ENCODE measurements at regions not wholly inside any gene's neighbourhood (a gene's known extent, or its start where the extent isn't known, plus 50 kb on each side); places are given as distances from the start of the nearest gene placed in this dataset.
A peak's percentile ranks its signal among the peaks of the same experiment; 100 is the strongest.

DNA sequence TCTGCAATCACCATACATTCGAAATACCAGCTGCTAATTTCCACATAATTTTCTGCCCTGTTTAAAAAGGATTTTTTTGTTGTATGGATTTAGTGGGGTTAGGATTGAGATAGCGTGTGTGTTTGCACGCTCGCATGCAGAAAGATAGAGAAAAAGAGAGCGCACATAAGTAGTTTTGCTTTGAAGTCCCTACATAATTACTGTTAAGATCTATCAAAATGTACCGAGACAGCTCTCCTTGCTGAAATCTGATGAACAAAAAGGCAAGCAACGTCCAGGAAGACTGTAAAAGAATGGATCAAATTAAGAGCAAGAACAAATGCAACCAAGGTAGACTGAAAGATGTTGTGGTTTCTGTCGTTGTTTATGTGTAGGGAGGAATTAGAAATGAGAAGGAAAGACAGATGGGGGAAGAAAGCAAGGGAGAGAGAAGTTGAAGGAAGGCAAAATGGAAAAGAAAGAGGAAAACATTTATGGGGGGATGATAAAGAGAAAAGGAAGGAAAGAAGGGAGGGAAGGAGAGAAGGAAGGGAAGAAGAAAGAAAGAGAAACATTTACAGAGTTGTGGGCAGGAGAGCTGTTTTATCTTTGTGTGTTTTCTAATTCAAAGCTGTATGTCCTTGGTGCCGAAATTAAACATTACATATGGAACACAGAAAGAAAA, 522.3 kb downstream of the MED13L start:
- intact Hi-C loops (cut with DNase I) = loop anchor here (10.0 kb wide), 1 partner anchor 120 kb away; no protein-coding TSS in a partner anchor
- no peaks in the 10 kb centered on the region for H3K9me3 ChIP-seq
- peak overlapping the region in 1 of 3 donors; percentile 12 for H3K27ac ChIP-seq
- no peak for TF ChIP-seq POLR2A (IDR thresholded peaks at IDR 0.05)
- TF ChIP-seq, protein P1, sequence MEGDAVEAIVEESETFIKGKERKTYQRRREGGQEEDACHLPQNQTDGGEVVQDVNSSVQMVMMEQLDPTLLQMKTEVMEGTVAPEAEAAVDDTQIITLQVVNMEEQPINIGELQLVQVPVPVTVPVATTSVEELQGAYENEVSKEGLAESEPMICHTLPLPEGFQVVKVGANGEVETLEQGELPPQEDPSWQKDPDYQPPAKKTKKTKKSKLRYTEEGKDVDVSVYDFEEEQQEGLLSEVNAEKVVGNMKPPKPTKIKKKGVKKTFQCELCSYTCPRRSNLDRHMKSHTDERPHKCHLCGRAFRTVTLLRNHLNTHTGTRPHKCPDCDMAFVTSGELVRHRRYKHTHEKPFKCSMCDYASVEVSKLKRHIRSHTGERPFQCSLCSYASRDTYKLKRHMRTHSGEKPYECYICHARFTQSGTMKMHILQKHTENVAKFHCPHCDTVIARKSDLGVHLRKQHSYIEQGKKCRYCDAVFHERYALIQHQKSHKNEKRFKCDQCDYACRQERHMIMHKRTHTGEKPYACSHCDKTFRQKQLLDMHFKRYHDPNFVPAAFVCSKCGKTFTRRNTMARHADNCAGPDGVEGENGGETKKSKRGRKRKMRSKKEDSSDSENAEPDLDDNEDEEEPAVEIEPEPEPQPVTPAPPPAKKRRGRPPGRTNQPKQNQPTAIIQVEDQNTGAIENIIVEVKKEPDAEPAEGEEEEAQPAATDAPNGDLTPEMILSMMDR (IDR thresholded peaks at IDR 0.05) = no peak
- peaks cover 17% of the 10 kb centered on the region in 2 donors for H3K4me1 ChIP-seq
- WGBS, 2 donors = 87 to 89% methylated on average over 9 of the region's 9 CpGs
- no peaks in the 10 kb centered on the region for H3K36me3 ChIP-seq
- no peaks in the 10 kb centered on the region for H3K27me3 ChIP-seq
- DNase-seq = no peak
- H3K4me3 ChIP-seq (replicated peaks in 1 of 3) = no peak overlapping the region

DNA sequence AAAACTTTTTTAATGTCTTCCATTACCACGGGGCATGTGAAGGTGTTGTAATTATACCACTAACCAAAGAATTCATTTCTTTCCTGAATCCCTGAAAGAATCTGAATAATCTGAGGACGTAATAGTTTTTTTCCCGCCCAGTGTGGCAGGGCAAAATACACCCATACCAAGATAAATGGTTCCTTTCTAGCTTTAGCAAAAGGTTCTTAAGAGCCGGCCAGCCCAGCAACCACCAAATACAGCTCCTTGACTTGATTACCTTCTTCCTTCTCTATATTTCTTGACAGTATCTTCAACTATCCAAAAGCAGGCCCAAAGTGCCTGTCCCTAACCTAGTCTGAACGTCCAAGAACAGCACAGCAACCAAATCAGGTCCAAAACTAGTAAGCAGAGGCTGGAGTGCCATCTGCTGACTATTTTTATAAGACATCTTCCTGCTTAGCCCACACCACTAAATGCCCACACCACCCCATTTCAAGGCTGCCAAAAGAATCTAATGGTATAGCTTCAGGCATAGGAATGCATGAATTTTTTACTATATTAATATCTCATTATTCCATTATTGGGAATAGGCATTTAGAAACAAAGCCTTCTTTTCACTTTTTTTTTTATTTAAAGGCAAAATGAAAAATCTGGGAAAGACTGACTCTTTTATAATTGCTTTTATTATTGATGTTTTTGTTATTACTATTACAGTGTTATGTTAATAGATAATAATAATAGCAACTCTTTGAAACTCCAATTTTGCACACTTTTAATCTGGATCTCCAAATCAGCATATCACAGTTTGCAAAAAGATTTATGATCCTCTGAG, 524.4 kb downstream of the MED13L start:
- H3K36me3 ChIP-seq = no peaks in the 10 kb centered on the region
- TF ChIP-seq POLR2A (IDR thresholded peaks at IDR 0.05) = no peak
- TF ChIP-seq, protein P1 (IDR thresholded peaks at IDR 0.05) = peak in 5 of 6 experiments; percentile 40 to 93 (median 77)
- peaks cover 17% of the 10 kb centered on the region in 2 donors for H3K4me1 ChIP-seq
- H3K4me3 ChIP-seq (replicated peaks in 1 of 3) = no peak overlapping the region
- H3K9me3 ChIP-seq = no peaks in the 10 kb centered on the region
- peak; percentile 46 to 51 for DNase-seq
- WGBS, 2 donors = 61 to 69% methylated on average over 5 of the region's 5 CpGs
- H3K27ac ChIP-seq = no peak overlapping the region
- intact Hi-C loops (cut with DNase I) = loop anchor here (5.0 to 10.0 kb wide), 2 partner anchors 118 to 1086 kb away; no protein-coding TSS in a partner anchor
- H3K27me3 ChIP-seq = no peaks in the 10 kb centered on the region

DNA sequence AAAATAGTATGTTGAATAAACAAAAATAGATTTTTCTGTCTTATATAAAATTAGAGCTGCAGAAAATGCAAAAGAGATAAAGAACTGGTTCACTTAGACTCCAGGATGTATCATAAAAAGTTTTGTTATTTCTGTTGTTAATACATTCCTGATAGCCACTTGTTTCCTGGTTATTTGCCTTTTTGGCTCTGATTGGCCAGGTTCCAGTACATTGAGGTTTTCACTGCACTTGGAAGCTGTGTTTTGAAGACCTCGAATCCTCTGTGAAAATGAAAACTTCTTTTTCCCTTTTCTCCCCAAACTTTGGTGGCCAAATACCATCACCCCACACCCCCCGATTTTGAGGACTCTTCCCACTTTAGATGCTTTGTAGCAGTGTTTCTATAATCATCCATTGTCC, 525.3 kb downstream of the MED13L start:
- intact Hi-C loops (cut with DNase I) = loop anchor here (5.0 to 10.0 kb wide), 2 partner anchors 117 to 1085 kb away; no protein-coding TSS in a partner anchor
- Histone ChIP-seq H3K27ac (no peak overlapping the region), H3K27me3 (no peaks in the 10 kb centered on the region), H3K4me1 (peaks cover 17% of the 10 kb centered on the region in 2 donors), H3K36me3 (no peaks in the 10 kb centered on the region), H3K4me3 (replicated peaks in 1 of 3) (no peak overlapping the region), H3K9me3 (no peaks in the 10 kb centered on the region)
- TF ChIP-seq, protein P1 (IDR thresholded peaks at IDR 0.05) = no peak
- DNase-seq = peak; percentile 19 to 30
- WGBS, 2 donors = 15 to 23% methylated on average over 2 of the region's 2 CpGs

DNA sequence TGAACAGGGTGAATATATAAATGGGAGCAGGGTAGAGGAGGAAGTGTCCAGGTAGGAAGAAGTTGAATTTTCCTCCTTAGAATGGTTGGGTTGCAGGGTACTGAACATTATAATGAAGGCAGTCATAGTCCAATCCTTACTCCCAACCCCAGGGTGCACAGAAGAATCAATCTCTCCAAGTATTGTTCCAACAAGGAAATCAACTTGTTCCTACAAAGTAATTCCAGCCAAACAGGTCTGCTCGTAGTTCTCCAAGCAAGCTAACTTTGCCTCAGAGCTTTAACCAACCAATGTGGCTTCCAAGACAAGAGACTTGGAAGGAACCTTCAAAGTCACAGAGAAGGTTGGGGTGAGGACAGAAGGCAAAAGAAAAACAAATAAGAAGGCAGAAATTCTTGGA, 527.2 kb downstream of the MED13L start:
- no peak for DNase-seq
- Histone ChIP-seq H3K27ac (no peak overlapping the region), H3K4me3 (replicated peaks in 1 of 3) (no peak overlapping the region), H3K9me3 (no peaks in the 10 kb centered on the region), H3K27me3 (no peaks in the 10 kb centered on the region), H3K36me3 (no peaks in the 10 kb centered on the region), H3K4me1 (peaks cover 17% of the 10 kb centered on the region in 2 donors)
- WGBS, 2 donors = 63 to 89% methylated on average over 1 of the region's 1 CpG
- no peak for TF ChIP-seq POLR2A (IDR thresholded peaks at IDR 0.05)
- intact Hi-C loops (cut with DNase I) = loop anchor here (5.0 to 10.0 kb wide), 2 partner anchors 116 to 1083 kb away; no protein-coding TSS in a partner anchor

DNA sequence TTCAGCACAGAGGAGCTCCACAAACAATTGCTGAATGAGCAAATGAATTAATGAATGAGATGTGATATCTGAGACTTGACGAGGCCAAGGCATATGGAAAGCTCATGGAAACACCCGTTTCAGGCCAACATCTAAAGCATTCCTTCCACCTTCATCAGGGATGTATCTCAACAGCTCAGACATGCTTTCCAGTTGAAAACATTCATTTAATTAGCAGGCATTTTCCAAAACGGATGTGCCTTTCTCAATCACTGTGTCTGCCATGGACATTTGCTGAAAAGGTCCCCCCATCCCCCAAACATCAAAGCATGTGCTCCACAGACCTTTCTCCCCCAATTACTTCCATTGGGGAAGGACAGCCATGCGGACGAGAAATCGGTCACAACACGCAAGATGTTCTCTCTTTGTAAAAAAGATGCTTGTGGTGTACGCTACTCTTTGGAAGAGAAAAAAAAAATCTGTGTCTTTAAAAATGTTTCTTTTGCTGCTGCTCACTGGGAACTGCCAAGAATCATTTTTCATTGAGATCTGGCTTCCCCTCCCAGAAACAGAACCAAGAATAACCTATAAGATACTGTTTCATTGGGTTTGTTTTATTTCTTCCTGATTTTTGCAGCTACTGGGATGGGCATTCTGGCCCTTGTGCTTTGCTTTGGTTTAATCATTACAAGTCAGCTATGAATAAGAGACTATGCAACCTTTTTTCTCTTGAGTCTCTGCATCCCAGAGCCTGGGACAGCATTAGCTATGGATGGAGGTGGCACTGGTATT, 528.2 kb downstream of the MED13L start:
- H3K27me3 ChIP-seq = no peaks in the 10 kb centered on the region
- TF ChIP-seq POLR2A (IDR thresholded peaks at IDR 0.05) = no peak
- TF ChIP-seq, protein P1 (IDR thresholded peaks at IDR 0.05) = no peak
- H3K4me3 ChIP-seq (replicated peaks in 1 of 3) = no peak overlapping the region
- DNase-seq = no peak
- 79 to 80% methylated on average over 8 of the region's 8 CpGs for WGBS, 2 donors
- no peak overlapping the region for H3K27ac ChIP-seq
- no peaks in the 10 kb centered on the region for H3K9me3 ChIP-seq
- no peaks in the 10 kb centered on the region for H3K36me3 ChIP-seq
- intact Hi-C loops (cut with DNase I) = no loop called here
- peaks cover 17% of the 10 kb centered on the region in 2 donors for H3K4me1 ChIP-seq

All from thyroid gland (tissue), 4 donors.